IMR-90 (cell line): ENCODE measurements at regions not wholly inside any gene's neighbourhood (a gene's known extent, or its start where the extent isn't known, plus 50 kb on each side); places are given as distances from the start of the nearest gene placed in this dataset.

Experiments used
- ATAC-seq: fragments of 200-7000 bp; cut with Tn5 transposase; 2 replicates; pipeline ENCODE4 v1.9.1; 2020; ENCODE audit warnings: low read depth, mild to moderate bottlenecking, moderate library complexity
- BruUV-seq: library from RNA; stranded (reverse); fragments of 400-500 nt; replicated peaks from 2 replicates; lab custom pipeline; 2021; lab: Mats Ljungman, UMichigan
- CTCF ChIA-PET: fragments of 300-600 bp; formaldehyde crosslinking; extraction: SDS; loops from one replicate; lab custom pipeline; 2021; ENCODE audit warnings: antibody characterized with exemption; lab: Yijun Ruan, JAX
- POLR2A ChIA-PET: fragments of 300-600 bp; sonication (Branson Sonifier 250); formaldehyde crosslinking; loops from one replicate; lab custom pipeline; 2022; ENCODE audit warnings: antibody characterized with exemption; ENCODE audit not compliant: unreplicated experiment; lab: Charles Lee
- DNase-seq: peaks from one replicate; pipeline ENCODE4 v3.0.0; 2013
- H2AFZ ChIP-seq: replicated peaks from 2 replicates; pipeline ENCODE3; 2013; ENCODE audit warnings: low read length, mild to moderate bottlenecking; ENCODE audit not compliant: poor library complexity
- H2AK5ac ChIP-seq: 2 replicates; pipeline ENCODE4 v1.6.1; 2013; ENCODE audit warnings: low read depth, low read length, inconsistent platforms
- H2AK9ac ChIP-seq: replicated peaks from 2 replicates; pipeline ENCODE3; 2013; ENCODE audit warnings: mild to moderate bottlenecking, low read depth, low read length, moderate library complexity; ENCODE audit not compliant: poor library complexity
- H2BK120ac ChIP-seq: 2 replicates; pipeline ENCODE4 v1.6.1; 2013; ENCODE audit warnings: low read depth, low read length, inconsistent platforms
- H2BK15ac ChIP-seq: 3 replicates; pipeline ENCODE4 v1.6.1; 2013; ENCODE audit warnings: low read depth, low read length, inconsistent platforms
- H2BK20ac ChIP-seq: 2 replicates; pipeline ENCODE4 v1.6.1; 2013; ENCODE audit warnings: low read depth, mild to moderate bottlenecking, inconsistent platforms, low read length, moderate library complexity
- H2BK5ac ChIP-seq: 2 replicates; pipeline ENCODE4 v1.6.1; 2013; ENCODE audit warnings: mild to moderate bottlenecking, low read depth, low read length, inconsistent platforms; ENCODE audit not compliant: poor library complexity, severe bottlenecking
- H3K14ac ChIP-seq: replicated peaks from 2 replicates; pipeline ENCODE4 v1.6.1; 2013; ENCODE audit warnings: low read depth, low read length, inconsistent platforms
- H3K18ac ChIP-seq: 2 replicates; pipeline ENCODE4 v1.6.1; 2013; ENCODE audit warnings: low read depth, low read length, control low read depth
- H3K23ac ChIP-seq: 2 replicates; pipeline ENCODE4 v1.6.1; 2013; ENCODE audit warnings: low read depth, low read length, inconsistent platforms
- H3K27ac ChIP-seq: 2 replicates; pipeline ENCODE4 v1.5.1; 2013; ENCODE audit warnings: mild to moderate bottlenecking, control low read depth, low read length; ENCODE audit not compliant: insufficient read depth
- H3K27me3 ChIP-seq: 2 replicates; pipeline ENCODE4 v1.6.1; 2013; ENCODE audit warnings: low read length; ENCODE audit not compliant: control insufficient read depth, insufficient read depth
- H3K36me3 ChIP-seq: 2 replicates; pipeline ENCODE4 v1.6.1; 2013; ENCODE audit warnings: low read length, mixed read lengths; ENCODE audit not compliant: control insufficient read depth, insufficient read depth
- H3K4ac ChIP-seq: 2 replicates; pipeline ENCODE4 v1.6.1; 2013; ENCODE audit warnings: low read depth, low read length, inconsistent platforms
- H3K4me1 ChIP-seq: 2 replicates; pipeline ENCODE4 v1.6.1; 2013; ENCODE audit warnings: low read length, mixed read lengths; ENCODE audit not compliant: control insufficient read depth, insufficient read depth
- H3K4me2 ChIP-seq: 2 replicates; pipeline ENCODE4 v1.6.1; 2013; ENCODE audit warnings: low read depth, mild to moderate bottlenecking, control low read depth, low read length, moderate library complexity
- H3K4me3 ChIP-seq: 2 replicates; pipeline ENCODE4 v1.5.1; 2013; ENCODE audit warnings: low read depth, mild to moderate bottlenecking, control low read depth, low read length, moderate library complexity; ENCODE audit not compliant: insufficient read depth
- H3K56ac ChIP-seq: 2 replicates; pipeline ENCODE4 v1.6.1; 2013; ENCODE audit warnings: low read length, inconsistent platforms; ENCODE audit not compliant: insufficient read depth; ENCODE audit errors: extremely low read depth
- H3K79me1 ChIP-seq, 2 experiments: 2 replicates each; pipeline ENCODE4 v1.6.1; 2013; ENCODE audit warnings: low read length in 2 of 2, inconsistent platforms in 1 of 2, low read depth in 1 of 2
- H3K9ac ChIP-seq: 2 replicates; pipeline ENCODE4 v1.6.1; 2013; ENCODE audit warnings: low read depth, low read length, control low read depth
- H3K9me1 ChIP-seq: 2 replicates; pipeline ENCODE4 v1.6.1; 2013; ENCODE audit warnings: low read length, inconsistent platforms; ENCODE audit not compliant: insufficient read depth
- H3K9me3 ChIP-seq: 2 replicates; pipeline ENCODE4 v1.6.1; 2013; ENCODE audit warnings: low read length; ENCODE audit not compliant: control insufficient read depth, insufficient read depth
- H4K20me1 ChIP-seq: 2 replicates; pipeline ENCODE4 v1.6.1; 2013; ENCODE audit warnings: low read length, inconsistent platforms; ENCODE audit not compliant: insufficient read depth
- H4K5ac ChIP-seq: 2 replicates; pipeline ENCODE4 v1.6.1; 2013; ENCODE audit warnings: mild to moderate bottlenecking, low read depth, low read length, control low read depth
- H4K8ac ChIP-seq, 2 experiments: 2 replicates each; pipeline ENCODE4 v1.6.1; 2013; ENCODE audit warnings: low read depth in 2 of 2, low read length in 2 of 2, control low read depth in 1 of 2, inconsistent platforms in 1 of 2
- H4K91ac ChIP-seq: 2 replicates; pipeline ENCODE4 v1.6.1; 2013; ENCODE audit warnings: low read depth, low read length, inconsistent platforms; ENCODE audit not compliant: insufficient read depth
- CEBPB ChIP-seq: IDR thresholded peaks from 2 replicates; pipeline ENCODE4 v1.6.1; 2012; ENCODE audit warnings: low read depth, low read length, improper control_type of control experiment
- CHD1 ChIP-seq: IDR thresholded peaks from 2 replicates; pipeline ENCODE4 v1.6.1; 2012; ENCODE audit warnings: low read depth, low read length, improper control_type of control experiment
- FOS ChIP-seq: fragments of 150-350 bp; IDR thresholded peaks from 2 replicates; pipeline ENCODE4 v1.6.1; 2016; ENCODE audit warnings: low read depth, low read length
- MAFK ChIP-seq: IDR thresholded peaks from 2 replicates; pipeline ENCODE4 v1.6.1; 2012; ENCODE audit warnings: low read depth, low read length, improper control_type of control experiment
- RFX5 ChIP-seq: IDR thresholded peaks from 2 replicates; pipeline ENCODE4 v1.8.0; 2012; ENCODE audit warnings: low read depth, mild to moderate bottlenecking, low read length, moderate library complexity
- SMC3 ChIP-seq: fragments of 150-350 bp; IDR thresholded peaks from 2 replicates; pipeline ENCODE4 v1.6.1; 2016; ENCODE audit warnings: low read depth, mild to moderate bottlenecking, antibody characterized with exemption, low read length, moderate library complexity
- WGBS, 2 experiments: methylation state at CpG; one replicate each; pipeline versions ENCODE4 v1.1.5 to v1.1.7; 2013; ENCODE audit warnings: missing lambda C conversion rate in 2 of 2; ENCODE audit not compliant: insufficient read length in 1 of 2; ENCODE audit errors: extremely low coverage in 2 of 2; 5-methylcytosine and 5-hydroxymethylcytosine counted together
- dilution Hi-C: fragments of 300-500 bp; cut with HindIII; formaldehyde crosslinking; loops from one replicate; pipeline ENCODE4 v1.14.3; 2018; ENCODE audit warnings: low sequenced_read_pairs; ENCODE audit not compliant: unreplicated experiment
- in situ Hi-C: fragments of 300-500 bp; cut with MboI; formaldehyde crosslinking; loops from 3 replicates; pipeline ENCODE4 v1.14.3; 2019; ENCODE audit warnings: low sequenced_read_pairs, inconsistent platforms, mixed read lengths
- intact Hi-C: fragments of 100-400 bp; cut with micrococcal nuclease; formaldehyde crosslinking; loops from 2 replicates; pipeline ENCODE4 v1.10.0; 2022
- TF ChIP-seq, protein P1 (sequence below): fragments of 150-350 bp; IDR thresholded peaks from 2 replicates; pipeline ENCODE4 v1.6.1; 2016; ENCODE audit warnings: low read depth, mild to moderate bottlenecking, low read length, moderate library complexity, borderline replicate concordance
- TF ChIP-seq, protein P2 (sequence below): conservative IDR thresholded peaks from 2 replicates; pipeline ENCODE4 v1.5.1; 2012; ENCODE audit warnings: mild to moderate bottlenecking, low read depth, low read length, improper control_type of control experiment
- TF ChIP-seq, protein P3 (sequence below): fragments of 150-350 bp; IDR thresholded peaks from 2 replicates; pipeline ENCODE4 v1.6.1; 2017; ENCODE audit warnings: mild to moderate bottlenecking, antibody characterized with exemption, low read length, low read depth

DNA sequence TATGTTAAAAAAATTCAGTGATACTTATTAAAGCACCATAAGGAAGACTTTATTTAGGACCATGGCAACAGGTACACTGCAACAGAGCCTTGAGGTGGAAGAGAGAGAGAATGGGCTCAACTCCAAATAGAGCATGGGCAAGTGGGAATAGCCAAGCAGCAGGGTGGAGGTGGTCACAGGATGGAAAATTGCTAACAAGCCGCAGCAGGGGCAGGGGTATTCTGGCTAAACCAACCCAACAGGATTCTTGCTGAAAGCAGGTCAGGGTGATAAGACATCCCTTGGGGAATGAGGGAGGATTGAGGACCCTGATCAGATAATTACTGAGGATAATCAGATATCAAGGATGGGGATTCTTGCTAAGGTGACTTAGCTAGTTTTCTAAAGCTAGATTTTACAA, 177.5 kb downstream of the ZIC3 start:
- Histone ChIP-seq H2BK20ac (no peak overlapping the region), H3K14ac (no peak overlapping the region), H2BK15ac (no peak overlapping the region), H3K27me3 (no peaks in the 10 kb centered on the region), H3K9ac (no peak overlapping the region), H3K4me1 (no peaks in the 10 kb centered on the region), H3K79me1 (no peaks in the 10 kb centered on the region), H3K4me2 (no peak overlapping the region), H3K23ac (no peak overlapping the region), H2BK120ac (no peak overlapping the region), H3K9me3 (no peaks in the 10 kb centered on the region), H2BK5ac (no peak overlapping the region), H3K36me3 (no peaks in the 10 kb centered on the region), H2AFZ (no peak overlapping the region), H3K9me1 (no peaks in the 10 kb centered on the region), H3K4ac (no peak overlapping the region), H2AK5ac (no peak overlapping the region), H4K20me1 (no peaks in the 10 kb centered on the region), H3K18ac (no peak overlapping the region), H3K27ac (no peak overlapping the region), H3K4me3 (no peak overlapping the region), H2AK9ac (no peak overlapping the region), H4K8ac (no peak overlapping the region), H4K91ac (no peak overlapping the region), H3K56ac (no peak overlapping the region), H4K5ac (no peak overlapping the region)
- no TSS peak for BruUV-seq
- DNase-seq = no peak
- CTCF ChIA-PET = no interaction called here
- ATAC-seq = no peak
- in situ Hi-C loops (no loop called here), dilution Hi-C loops (no loop called here), intact Hi-C loops (no loop called here)
- TF ChIP-seq CEBPB (no peak), RFX5 (no peak), SMC3 (no peak), CHD1 (no peak), MAFK (no peak), FOS (no peak)
- TF ChIP-seq, protein P1, sequence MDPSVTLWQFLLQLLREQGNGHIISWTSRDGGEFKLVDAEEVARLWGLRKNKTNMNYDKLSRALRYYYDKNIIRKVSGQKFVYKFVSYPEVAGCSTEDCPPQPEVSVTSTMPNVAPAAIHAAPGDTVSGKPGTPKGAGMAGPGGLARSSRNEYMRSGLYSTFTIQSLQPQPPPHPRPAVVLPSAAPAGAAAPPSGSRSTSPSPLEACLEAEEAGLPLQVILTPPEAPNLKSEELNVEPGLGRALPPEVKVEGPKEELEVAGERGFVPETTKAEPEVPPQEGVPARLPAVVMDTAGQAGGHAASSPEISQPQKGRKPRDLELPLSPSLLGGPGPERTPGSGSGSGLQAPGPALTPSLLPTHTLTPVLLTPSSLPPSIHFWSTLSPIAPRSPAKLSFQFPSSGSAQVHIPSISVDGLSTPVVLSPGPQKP = no peak
- TF ChIP-seq, protein P2, sequence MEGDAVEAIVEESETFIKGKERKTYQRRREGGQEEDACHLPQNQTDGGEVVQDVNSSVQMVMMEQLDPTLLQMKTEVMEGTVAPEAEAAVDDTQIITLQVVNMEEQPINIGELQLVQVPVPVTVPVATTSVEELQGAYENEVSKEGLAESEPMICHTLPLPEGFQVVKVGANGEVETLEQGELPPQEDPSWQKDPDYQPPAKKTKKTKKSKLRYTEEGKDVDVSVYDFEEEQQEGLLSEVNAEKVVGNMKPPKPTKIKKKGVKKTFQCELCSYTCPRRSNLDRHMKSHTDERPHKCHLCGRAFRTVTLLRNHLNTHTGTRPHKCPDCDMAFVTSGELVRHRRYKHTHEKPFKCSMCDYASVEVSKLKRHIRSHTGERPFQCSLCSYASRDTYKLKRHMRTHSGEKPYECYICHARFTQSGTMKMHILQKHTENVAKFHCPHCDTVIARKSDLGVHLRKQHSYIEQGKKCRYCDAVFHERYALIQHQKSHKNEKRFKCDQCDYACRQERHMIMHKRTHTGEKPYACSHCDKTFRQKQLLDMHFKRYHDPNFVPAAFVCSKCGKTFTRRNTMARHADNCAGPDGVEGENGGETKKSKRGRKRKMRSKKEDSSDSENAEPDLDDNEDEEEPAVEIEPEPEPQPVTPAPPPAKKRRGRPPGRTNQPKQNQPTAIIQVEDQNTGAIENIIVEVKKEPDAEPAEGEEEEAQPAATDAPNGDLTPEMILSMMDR = no peak
- TF ChIP-seq, protein P3, sequence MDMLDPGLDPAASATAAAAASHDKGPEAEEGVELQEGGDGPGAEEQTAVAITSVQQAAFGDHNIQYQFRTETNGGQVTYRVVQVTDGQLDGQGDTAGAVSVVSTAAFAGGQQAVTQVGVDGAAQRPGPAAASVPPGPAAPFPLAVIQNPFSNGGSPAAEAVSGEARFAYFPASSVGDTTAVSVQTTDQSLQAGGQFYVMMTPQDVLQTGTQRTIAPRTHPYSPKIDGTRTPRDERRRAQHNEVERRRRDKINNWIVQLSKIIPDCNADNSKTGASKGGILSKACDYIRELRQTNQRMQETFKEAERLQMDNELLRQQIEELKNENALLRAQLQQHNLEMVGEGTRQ = no peak
- POLR2A ChIA-PET = no interaction called here
- no CpG with 5 or more reads among the region's 1 CpG for whole genome bisulfite sequencing, 2 experiments
